ENCODE measurements at regions not wholly inside any gene's neighbourhood (a gene's known extent, or its start where the extent isn't known, plus 50 kb on each side); places are given as distances from the start of the nearest gene placed in this dataset.

- no peak for DNase-seq
Measured at GRCh38 chr2:168380500-168380899, 75.6 kb upstream of the CERS6 start.

- DNase-seq: no peak
Measured at GRCh38 chr2:168392024-168392423, 64.0 kb upstream of the CERS6 start.

- no peak for DNase-seq
Measured at GRCh38 chr2:168392797-168393196, 63.3 kb upstream of the CERS6 start.

- no peak for DNase-seq
Measured at GRCh38 chr2:168394262-168394661, 61.8 kb upstream of the CERS6 start.

- no peak for DNase-seq
Measured at GRCh38 chr2:168396131-168396530, 59.9 kb upstream of the CERS6 start.

- no peak for DNase-seq
Measured at GRCh38 chr2:168397629-168398028, 58.4 kb upstream of the CERS6 start.

GRCh38 chr2:168401048-168401556, 55.0 kb upstream of the CERS6 start:
- no peak for DNase-seq

GRCh38 chr2:168401771-168402170, 54.3 kb upstream of the CERS6 start:
- no peak for DNase-seq

- DNase-seq: no peak
Measured at GRCh38 chr2:168402531-168402930, 53.5 kb upstream of the CERS6 start.

- no peak for DNase-seq
Measured at GRCh38 chr2:168403736-168404135, 52.3 kb upstream of the CERS6 start.

- no peak for DNase-seq
Measured at GRCh38 chr2:168404764-168405163, 51.3 kb upstream of the CERS6 start.
